Endothelial cell of umbilical vein (primary cell): ENCODE measurements at regions not wholly inside any gene's neighbourhood (a gene's known extent, or its start where the extent isn't known, plus 50 kb on each side); places are given as distances from the start of the nearest gene placed in this dataset.

Experiments used
- BruUV-seq: library from RNA; stranded (reverse); fragments of 400-500 nt; replicated peaks from 2 replicates; lab custom pipeline; 2021; lab: Mats Ljungman, UMichigan
- CTCF ChIA-PET: fragments of 300-600, 350-600 bp; sonication (Branson Sonifier 250); formaldehyde crosslinking; loops from one replicate; lab custom pipeline; 2021; ENCODE audit warnings: antibody characterized with exemption, inconsistent platforms; lab: Charles Lee
- POLR2A ChIA-PET: fragments of 300-600, 350-600 bp; sonication (Branson Sonifier 250); formaldehyde crosslinking; loops from one replicate; lab custom pipeline; 2021; ENCODE audit warnings: antibody characterized with exemption, inconsistent platforms; lab: Charles Lee
- DNase-seq: peaks from one replicate; pipeline ENCODE4 v3.0.0-alpha.2; 2011; ENCODE audit warnings: low read depth, low spot score
- FAIRE-seq: peaks from 2 replicates; lab custom pipeline; 2011; peaks lifted over from hg19 to GRCh38; lab: Jason Lieb, UNC
- H2AFZ ChIP-seq: 2 replicates; pipeline ENCODE4 v1.6.0; 2012; ENCODE audit warnings: low read depth, low read length, control low read depth, inconsistent platforms
- H3K27ac ChIP-seq: 2 replicates; pipeline ENCODE4 v1.5.1; 2011; ENCODE audit warnings: low read depth, mild to moderate bottlenecking, control low read depth, low read length, moderate library complexity; ENCODE audit not compliant: insufficient read depth
- H3K27me3 ChIP-seq, 2 experiments: 2 replicates each; pipeline versions ENCODE4 v1.6.0 to v1.6.1; 2011; ENCODE audit warnings: low read length in 2 of 2, mixed read lengths in 1 of 2; ENCODE audit not compliant: control insufficient read depth in 2 of 2, insufficient read depth in 2 of 2
- H3K36me3 ChIP-seq, 2 experiments: 2 replicates in 1 of 2; 3 replicates in 1 of 2; pipeline ENCODE4 v1.5.1; 2011; ENCODE audit warnings: low read length in 2 of 2, mild to moderate bottlenecking in 1 of 2, moderate library complexity in 1 of 2; ENCODE audit not compliant: control insufficient read depth in 2 of 2, insufficient read depth in 2 of 2; ENCODE audit errors: extremely low read depth in 1 of 2
- H3K4me1 ChIP-seq: 3 replicates; pipeline ENCODE4 v1.5.1; 2011; ENCODE audit warnings: mild to moderate bottlenecking, low read length; ENCODE audit not compliant: control insufficient read depth, insufficient read depth; ENCODE audit errors: extremely low read depth
- H3K4me2 ChIP-seq: 2 replicates; pipeline ENCODE4 v1.6.1; 2011; ENCODE audit warnings: low read length, control low read depth, mixed read lengths; ENCODE audit not compliant: insufficient read depth
- H3K4me3 ChIP-seq, 3 experiments: fragments of 200-600 bp in 1 of 3; sonication (generic), shearing (Covaris generic) in 1 of 3; replicated peaks in 1 of 3; 2 replicates each; pipeline ENCODE4 v1.5.1; 2011 to 2016; ENCODE audit warnings: control low read depth in 3 of 3, low read length in 3 of 3, mild to moderate bottlenecking in 2 of 3, inconsistent platforms in 1 of 3, low read depth in 1 of 3, moderate library complexity in 1 of 3; ENCODE audit not compliant: insufficient read depth in 1 of 3
- H3K79me2 ChIP-seq: 2 replicates; pipeline ENCODE4 v1.6.0; 2012; ENCODE audit warnings: low read length, inconsistent platforms; ENCODE audit not compliant: control insufficient read depth, insufficient read depth
- H3K9ac ChIP-seq: replicated peaks from 2 replicates; pipeline ENCODE3; 2011; ENCODE audit warnings: low read length, control low read depth; ENCODE audit not compliant: insufficient read depth; ENCODE audit errors: extremely low read depth
- H3K9me1 ChIP-seq: replicated peaks from 3 replicates; pipeline ENCODE4 v1.6.0; 2011; ENCODE audit warnings: mild to moderate bottlenecking, low read length; ENCODE audit not compliant: control insufficient read depth, insufficient read depth; ENCODE audit errors: extremely low read depth
- H3K9me3 ChIP-seq: replicated peaks from 2 replicates; pipeline ENCODE4 v1.5.1; 2012; ENCODE audit warnings: low read length, inconsistent platforms; ENCODE audit not compliant: control insufficient read depth, insufficient read depth
- H4K20me1 ChIP-seq: replicated peaks from 2 replicates; pipeline ENCODE3; 2011; ENCODE audit warnings: mild to moderate bottlenecking, low read length; ENCODE audit not compliant: control insufficient read depth, insufficient read depth; ENCODE audit errors: extremely low read depth
- EZH2 ChIP-seq: IDR thresholded peaks from 2 replicates; pipeline ENCODE4 v1.6.1; 2012; ENCODE audit warnings: borderline replicate concordance, low read depth, mild to moderate bottlenecking, moderate library complexity, low read length, inconsistent platforms; ENCODE audit not compliant: severe bottlenecking
- FOS ChIP-seq: IDR thresholded peaks from 2 replicates; pipeline ENCODE4 v1.6.1; 2011; ENCODE audit warnings: mild to moderate bottlenecking, low read length, moderate library complexity, borderline replicate concordance; ENCODE audit not compliant: insufficient read depth
- GATA2 ChIP-seq: IDR thresholded peaks from 2 replicates; pipeline ENCODE4 v1.7.0; 2011; ENCODE audit warnings: low read depth, mild to moderate bottlenecking, moderate library complexity, mixed read lengths, low read length; ENCODE audit not compliant: insufficient read length, insufficient read depth
- JUN ChIP-seq: IDR thresholded peaks from 2 replicates; pipeline ENCODE4 v1.6.1; 2011; ENCODE audit warnings: borderline replicate concordance, low read depth; ENCODE audit not compliant: insufficient read length, insufficient read depth
- MYC ChIP-seq: IDR thresholded peaks from one replicate; pipeline ENCODE4 v1.6.1; 2011; ENCODE audit warnings: mild to moderate bottlenecking, low read depth, low read length
- POLR2A ChIP-seq: IDR thresholded peaks from 2 replicates; pipeline ENCODE4 v1.6.1; 2012; ENCODE audit warnings: low read depth, mild to moderate bottlenecking, control low read depth, low read length
- POLR2AphosphoS5 ChIP-seq: IDR thresholded peaks from 2 replicates; pipeline ENCODE4 v1.6.1; 2012; ENCODE audit warnings: low read depth, mild to moderate bottlenecking, control low read depth, low read length, moderate library complexity; ENCODE audit not compliant: insufficient read depth
- dilution Hi-C: fragments of 300-500 bp; cut with MboI; formaldehyde crosslinking; loops from one replicate; pipeline ENCODE4 v1.15.0; 2019; ENCODE audit warnings: low sequenced_read_pairs; ENCODE audit not compliant: extremely low pct_ligation_motif_present
- intact Hi-C: fragments of 100-400 bp; cut with micrococcal nuclease; formaldehyde crosslinking; loops from one replicate; pipeline ENCODE4 v1.10.0; 2022
- TF ChIP-seq, protein P1 (sequence below): IDR thresholded peaks from 2 replicates; pipeline ENCODE4 v1.6.1; 2011; ENCODE audit not compliant: insufficient read depth, insufficient read length
- TF ChIP-seq, protein P2 (sequence below), 2 donors: IDR thresholded peaks; 1 replicate in 1 of 2; 2 replicates in 1 of 2; pipeline ENCODE4 v1.5.1; 2011; ENCODE audit warnings: low read length in 2 of 2, mild to moderate bottlenecking in 2 of 2, moderate library complexity in 2 of 2, control low read depth in 1 of 2, inconsistent platforms in 1 of 2, low read depth in 1 of 2; ENCODE audit not compliant: insufficient read depth in 1 of 2; ENCODE audit errors: extremely low read depth in 1 of 2

DNA sequence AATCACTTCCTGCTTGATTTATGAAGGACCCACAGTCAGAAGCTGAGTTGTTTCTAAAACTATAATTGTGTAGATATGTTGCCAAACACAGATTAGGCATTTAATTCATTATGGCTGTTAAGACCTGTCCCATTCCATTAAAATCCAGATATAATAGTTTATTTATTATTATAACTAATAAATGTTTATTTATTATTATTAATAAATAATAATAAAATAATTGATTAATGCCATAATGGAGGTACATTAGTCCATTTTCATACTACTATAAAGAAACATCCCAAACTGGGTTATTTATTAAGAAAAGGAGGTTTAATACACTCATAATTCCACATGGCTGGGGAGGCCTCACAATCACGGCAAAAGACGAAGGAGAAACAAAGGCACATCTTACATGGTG is 1240.9 kb downstream of the CDH11 start:
- Histone ChIP-seq H3K79me2 (no peaks in the 10 kb centered on the region), H3K9ac (no peak overlapping the region), H2AFZ (no peak overlapping the region), H3K27me3 (no peaks in the 10 kb centered on the region), H3K4me1 (no peaks in the 10 kb centered on the region), H3K27ac (no peak overlapping the region), H3K4me2 (no peak overlapping the region), H3K4me3 (no peak overlapping the region), H3K9me1 (no peaks in the 10 kb centered on the region), H3K36me3 (no peaks in the 10 kb centered on the region), H4K20me1 (no peaks in the 10 kb centered on the region), H3K9me3 (no peaks in the 10 kb centered on the region)
- ChIA-PET CTCF (no interaction called here), POLR2A (no interaction called here)
- no TSS peak for BruUV-seq
- no peak for TF ChIP-seq JUN
- no peak for TF ChIP-seq MYC
- TF ChIP-seq, protein P1, sequence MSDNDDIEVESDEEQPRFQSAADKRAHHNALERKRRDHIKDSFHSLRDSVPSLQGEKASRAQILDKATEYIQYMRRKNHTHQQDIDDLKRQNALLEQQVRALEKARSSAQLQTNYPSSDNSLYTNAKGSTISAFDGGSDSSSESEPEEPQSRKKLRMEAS: no peak
- TF ChIP-seq, protein P2, sequence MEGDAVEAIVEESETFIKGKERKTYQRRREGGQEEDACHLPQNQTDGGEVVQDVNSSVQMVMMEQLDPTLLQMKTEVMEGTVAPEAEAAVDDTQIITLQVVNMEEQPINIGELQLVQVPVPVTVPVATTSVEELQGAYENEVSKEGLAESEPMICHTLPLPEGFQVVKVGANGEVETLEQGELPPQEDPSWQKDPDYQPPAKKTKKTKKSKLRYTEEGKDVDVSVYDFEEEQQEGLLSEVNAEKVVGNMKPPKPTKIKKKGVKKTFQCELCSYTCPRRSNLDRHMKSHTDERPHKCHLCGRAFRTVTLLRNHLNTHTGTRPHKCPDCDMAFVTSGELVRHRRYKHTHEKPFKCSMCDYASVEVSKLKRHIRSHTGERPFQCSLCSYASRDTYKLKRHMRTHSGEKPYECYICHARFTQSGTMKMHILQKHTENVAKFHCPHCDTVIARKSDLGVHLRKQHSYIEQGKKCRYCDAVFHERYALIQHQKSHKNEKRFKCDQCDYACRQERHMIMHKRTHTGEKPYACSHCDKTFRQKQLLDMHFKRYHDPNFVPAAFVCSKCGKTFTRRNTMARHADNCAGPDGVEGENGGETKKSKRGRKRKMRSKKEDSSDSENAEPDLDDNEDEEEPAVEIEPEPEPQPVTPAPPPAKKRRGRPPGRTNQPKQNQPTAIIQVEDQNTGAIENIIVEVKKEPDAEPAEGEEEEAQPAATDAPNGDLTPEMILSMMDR (IDR thresholded peaks at IDR 0.05; ENCODE audit: extremely low read depth in 1 of 2, insufficient read depth in 1 of 2, low read depth in 1 of 2, low read length in 2 of 2): no peak
- no peak for TF ChIP-seq POLR2A
- no peak for TF ChIP-seq EZH2
- no peak for TF ChIP-seq FOS
- no peak for TF ChIP-seq GATA2
- TF ChIP-seq POLR2AphosphoS5: no peak
- dilution Hi-C loops: no loop called here
- no peak for DNase-seq
- no peak for FAIRE-seq
- intact Hi-C loops: no loop called here
